OCI-LY1 (cell line): ENCODE measurements at regions not wholly inside any gene's neighbourhood (a gene's known extent, or its start where the extent isn't known, plus 50 kb on each side); places are given as distances from the start of the nearest gene placed in this dataset.
"Not testable (repeated sequence)": the region's sequence is repeated elsewhere in the genome, so short reads cannot be mapped to it uniquely, and the experiment has no call there.

Experiments used
- CTCF ChIP-seq: fragments of 200-600 bp; sonication (generic), shearing (Covaris generic); IDR thresholded peaks from 2 replicates; pipeline ENCODE4 v1.5.1; 2017; ENCODE audit warnings: mild to moderate bottlenecking, antibody characterized with exemption, low read length, moderate library complexity, mixed read lengths
- EZH2 ChIP-seq: fragments of 200-600 bp; sonication (generic), shearing (Covaris generic); IDR thresholded peaks from 2 replicates; pipeline ENCODE4 v1.8.0; 2017; ENCODE audit warnings: borderline replicate concordance, mixed run types, mild to moderate bottlenecking, antibody characterized with exemption, low read length, moderate library complexity, mixed read lengths

GRCh38 chr4:181030135-181030921 is 1212.9 kb upstream of the TENM3 start:
- not testable (repeated sequence) for TF ChIP-seq CTCF, EZH2
